BE2C (cell line): ENCODE measurements at regions not wholly inside any gene's neighbourhood (a gene's known extent, or its start where the extent isn't known, plus 50 kb on each side); places are given as distances from the start of the nearest gene placed in this dataset.

ENCODE experiments used
- DNase-seq: peaks from one replicate; pipeline ENCODE4 v3.0.0-alpha.2; 2020
- H3K27me3 ChIP-seq: fragments of 250-450 bp; sonication (Bioruptor Pico); 2 replicates; pipeline ENCODE4 v1.5.1; 2020; ENCODE audit warnings: mild to moderate bottlenecking
- H3K36me3 ChIP-seq: fragments of 250-450 bp; sonication (Bioruptor Pico); 2 replicates; pipeline ENCODE4 v1.5.1; 2020; ENCODE audit warnings: mild to moderate bottlenecking
- H3K4me1 ChIP-seq: fragments of 250-450 bp; sonication (Bioruptor Pico); 2 replicates; pipeline ENCODE4 v1.5.1; 2020
- H3K4me3 ChIP-seq: 2 replicates; pipeline ENCODE4 v1.5.1; 2011; ENCODE audit warnings: low read depth, low read length
- H3K9me3 ChIP-seq: fragments of 250-450 bp; sonication (Bioruptor Pico); 2 replicates; pipeline ENCODE4 v1.5.1; 2020
- CTCF ChIP-seq: IDR thresholded peaks from 2 replicates; pipeline ENCODE4 v1.5.1; 2012; ENCODE audit warnings: mild to moderate bottlenecking, low read depth, low read length

GRCh38 chr7:128170461-128170860, 70.6 kb upstream of the LEP start:
- Histone ChIP-seq H3K4me3 (no peak overlapping the region), H3K36me3 (no peaks in the 10 kb centered on the region), H3K27me3 (peaks cover 29% of the 10 kb centered on the region), H3K4me1 (no peaks in the 10 kb centered on the region), H3K9me3 (no peaks in the 10 kb centered on the region)
- no peak for DNase-seq
- no peak for TF ChIP-seq CTCF

GRCh38 chr7:128171342-128171918, 69.6 kb upstream of the LEP start:
- Histone ChIP-seq H3K4me1 (no peaks in the 10 kb centered on the region), H3K36me3 (no peaks in the 10 kb centered on the region)

GRCh38 chr7:128172151-128172550, 68.9 kb upstream of the LEP start:
- no peaks in the 10 kb centered on the region for H3K36me3 ChIP-seq
- no peak for TF ChIP-seq CTCF
- H3K27me3 ChIP-seq = peaks cover 13% of the 10 kb centered on the region
- no peak overlapping the region for H3K4me3 ChIP-seq
- H3K9me3 ChIP-seq = no peaks in the 10 kb centered on the region
- no peaks in the 10 kb centered on the region for H3K4me1 ChIP-seq
- no peak for DNase-seq

More at GRCh38 chr7:128171342-128171918, 69.6 kb upstream of the LEP start:
- TF ChIP-seq CTCF = no peak
- Histone ChIP-seq H3K9me3 (no peaks in the 10 kb centered on the region), H3K4me3 (no peak overlapping the region), H3K27me3 (peaks cover 21% of the 10 kb centered on the region)
- no peak for DNase-seq

GRCh38 chr7:128172963-128173362, 68.1 kb upstream of the LEP start:
- DNase-seq = no peak
- no peaks in the 10 kb centered on the region for H3K4me1 ChIP-seq
- no peaks in the 10 kb centered on the region for H3K36me3 ChIP-seq
- H3K9me3 ChIP-seq = no peaks in the 10 kb centered on the region
- H3K4me3 ChIP-seq = no peak overlapping the region
- no peak for TF ChIP-seq CTCF
- H3K27me3 ChIP-seq = peaks cover 8% of the 10 kb centered on the region

GRCh38 chr7:128174386-128174785, 66.7 kb upstream of the LEP start:
- no peak for TF ChIP-seq CTCF
- H3K27me3 ChIP-seq = no peaks in the 10 kb centered on the region
- no peaks in the 10 kb centered on the region for H3K9me3 ChIP-seq
- no peaks in the 10 kb centered on the region for H3K36me3 ChIP-seq
- H3K4me3 ChIP-seq = no peak overlapping the region
- DNase-seq = no peak
- no peaks in the 10 kb centered on the region for H3K4me1 ChIP-seq

GRCh38 chr7:128176696-128177095, 64.4 kb upstream of the LEP start:
- no peak overlapping the region for H3K4me3 ChIP-seq
- no peaks in the 10 kb centered on the region for H3K27me3 ChIP-seq
- H3K36me3 ChIP-seq = no peaks in the 10 kb centered on the region
- TF ChIP-seq CTCF = no peak
- H3K4me1 ChIP-seq = no peaks in the 10 kb centered on the region
- H3K9me3 ChIP-seq = no peaks in the 10 kb centered on the region
- DNase-seq = no peak
